ENCODE measurements at regions not wholly inside any gene's neighbourhood (a gene's known extent, or its start where the extent isn't known, plus 50 kb on each side); places are given as distances from the start of the nearest gene placed in this dataset.
"Not testable (repeated sequence)": the region's sequence is repeated elsewhere in the genome, so short reads cannot be mapped to it uniquely, and the experiment has no call there.

- DNase-seq (ENCODE audit: low read depth), result no peak
These were observed 242.9 kb upstream of the ZFP64 start for GRCh38 chr20:52434453-52434852.

- DNase-seq (ENCODE audit: low read depth), result no peak
These were observed 242.5 kb upstream of the ZFP64 start for GRCh38 chr20:52434041-52434425.

- no peak for DNase-seq (ENCODE audit: low read depth)
These were observed 241.9 kb upstream of the ZFP64 start for GRCh38 chr20:52433326-52434040.

- no peak for DNase-seq (ENCODE audit: low read depth)
These were observed 241.2 kb upstream of the ZFP64 start for GRCh38 chr20:52432740-52433139.

GRCh38 chr20:52429029-52429428 lies 237.4 kb upstream of the ZFP64 start:
- no peak for DNase-seq (ENCODE audit: low read depth)

- no peak for DNase-seq (ENCODE audit: low read depth)
These were observed 236.4 kb upstream of the ZFP64 start for GRCh38 chr20:52427960-52428359.

- no peak for DNase-seq (ENCODE audit: low read depth)
These were observed 235.3 kb upstream of the ZFP64 start for GRCh38 chr20:52426856-52427255.

- DNase-seq (ENCODE audit: low read depth), result no peak
These were observed 234.1 kb upstream of the ZFP64 start for GRCh38 chr20:52425701-52426100.

- DNase-seq (ENCODE audit: low read depth), result no peak
These were observed 233.7 kb upstream of the ZFP64 start for GRCh38 chr20:52425253-52425652.

GRCh38 chr20:52424357-52424942 lies 232.9 kb upstream of the ZFP64 start:
- DNase-seq (ENCODE audit: low read depth), result not testable (repeated sequence)

GRCh38 chr20:52423536-52424140 lies 232.1 kb upstream of the ZFP64 start:
- DNase-seq (ENCODE audit: low read depth), result not testable (repeated sequence)

GRCh38 chr20:52422574-52423336 lies 231.2 kb upstream of the ZFP64 start:
- no peak for DNase-seq (ENCODE audit: low read depth)

- DNase-seq (ENCODE audit: low read depth), result no peak
These were observed 229.2 kb upstream of the ZFP64 start for GRCh38 chr20:52420805-52421204.

GRCh38 chr20:52419205-52419604 lies 227.6 kb upstream of the ZFP64 start:
- DNase-seq (ENCODE audit: low read depth), result no peak

GRCh38 chr20:52416953-52417352 lies 225.4 kb upstream of the ZFP64 start:
- no peak for DNase-seq (ENCODE audit: low read depth)

GRCh38 chr20:52411611-52412010 lies 220.0 kb upstream of the ZFP64 start:
- no peak for DNase-seq (ENCODE audit: low read depth)

GRCh38 chr20:52410731-52411234 lies 219.2 kb upstream of the ZFP64 start:
- DNase-seq (ENCODE audit: low read depth), result no peak

GRCh38 chr20:52410182-52410647 lies 218.6 kb upstream of the ZFP64 start:
- no peak for DNase-seq (ENCODE audit: low read depth)

- DNase-seq (ENCODE audit: low read depth), result no peak
These were observed 214.4 kb upstream of the ZFP64 start for GRCh38 chr20:52405986-52406385.

GRCh38 chr20:52405417-52405816 lies 213.8 kb upstream of the ZFP64 start:
- no peak for DNase-seq (ENCODE audit: low read depth)

- DNase-seq (ENCODE audit: low read depth), result no peak
These were observed 213.1 kb upstream of the ZFP64 start for GRCh38 chr20:52404671-52405070.

GRCh38 chr20:52402950-52403349 lies 211.4 kb upstream of the ZFP64 start:
- DNase-seq (ENCODE audit: low read depth), result no peak
